GM23338 (cell line): ENCODE measurements at regions not wholly inside any gene's neighbourhood (a gene's known extent, or its start where the extent isn't known, plus 50 kb on each side); places are given as distances from the start of the nearest gene placed in this dataset.

Experiments
- ATAC-seq: fragments of 200-7000 bp; cut with Tn5 transposase; 3 replicates; pipeline ENCODE4 v1.9.1; 2020
- DNase-seq: peaks from one replicate; pipeline ENCODE4 v3.0.0-alpha.2; 2015; ENCODE audit warnings: low spot score
- H2AFZ ChIP-seq: fragments of 200-600 bp; sonication (generic); 2 replicates; pipeline ENCODE4 v1.8.0; 2016; ENCODE audit warnings: antibody characterized with exemption, mild to moderate bottlenecking, moderate library complexity
- H3F3A ChIP-seq: fragments of 200-600 bp; sonication (generic); replicated peaks from 2 replicates; pipeline ENCODE4 v1.8.0; 2017; ENCODE audit warnings: antibody characterized with exemption, mixed run types, low read depth
- H3K27ac ChIP-seq: fragments of 200-600 bp; sonication (generic); 2 replicates; pipeline ENCODE4 v1.6.1; 2016; ENCODE audit warnings: low read depth
- H3K27me3 ChIP-seq: fragments of 200-600 bp; sonication (generic); 2 replicates; pipeline ENCODE4 v1.8.0; 2016; ENCODE audit warnings: mild to moderate bottlenecking, mixed run types, moderate library complexity; ENCODE audit not compliant: insufficient read depth
- H3K36me3 ChIP-seq: fragments of 200-600 bp; sonication (generic); 2 replicates; pipeline ENCODE4 v1.8.0; 2016; ENCODE audit warnings: mild to moderate bottlenecking; ENCODE audit not compliant: insufficient read depth
- H3K4me1 ChIP-seq: fragments of 200-600 bp; sonication (generic); 2 replicates; pipeline ENCODE4 v1.8.0; 2016; ENCODE audit warnings: mild to moderate bottlenecking, moderate library complexity; ENCODE audit not compliant: insufficient read depth
- H3K4me2 ChIP-seq: fragments of 200-600 bp; sonication (generic); 2 replicates; pipeline ENCODE4 v1.7.1; 2017; ENCODE audit warnings: mixed run types
- H3K4me3 ChIP-seq: fragments of 200-600 bp; sonication (generic); 2 replicates; pipeline ENCODE4 v1.6.1; 2016; ENCODE audit warnings: mixed run types
- H3K79me2 ChIP-seq: fragments of 200-600 bp; sonication (generic); replicated peaks from 2 replicates; pipeline ENCODE4 v1.8.0; 2017; ENCODE audit warnings: mild to moderate bottlenecking; ENCODE audit not compliant: insufficient read depth
- H3K9me2 ChIP-seq: fragments of 200-600 bp; sonication (generic); 2 replicates; pipeline ENCODE4 v1.8.0; 2017; ENCODE audit not compliant: insufficient read depth
- H4K20me1 ChIP-seq: fragments of 200-600 bp; sonication (generic); replicated peaks from 2 replicates; pipeline ENCODE4 v1.8.0; 2017; ENCODE audit warnings: mild to moderate bottlenecking; ENCODE audit not compliant: insufficient read depth
- H3K27ac Mint-ChIP-seq: 2 replicates; pipeline ENCODE4 v1.8.0; 2020; ENCODE audit warnings: inconsistent platforms, mild to moderate bottlenecking, moderate library complexity, mixed read lengths
- H3K27me3 Mint-ChIP-seq: 3 replicates; pipeline ENCODE4 v1.8.0; 2022; ENCODE audit warnings: low read depth, mild to moderate bottlenecking, moderate library complexity, mixed read lengths, inconsistent platforms; ENCODE audit not compliant: insufficient read depth, poor library complexity
- H3K36me3 Mint-ChIP-seq: 3 replicates; pipeline ENCODE4 v1.8.0; 2021; ENCODE audit warnings: low read depth, mild to moderate bottlenecking, inconsistent platforms, moderate library complexity, mixed read lengths
- H3K4me1 Mint-ChIP-seq: 3 replicates; pipeline ENCODE4 v1.8.0; 2020; ENCODE audit warnings: mild to moderate bottlenecking, inconsistent platforms, mixed read lengths
- H3K4me3 Mint-ChIP-seq: 3 replicates; pipeline ENCODE4 v1.8.0; 2021; ENCODE audit warnings: moderate library complexity, mild to moderate bottlenecking, inconsistent platforms, mixed read lengths
- H3K9me3 Mint-ChIP-seq: 3 replicates; pipeline ENCODE4 v1.8.0; 2020; ENCODE audit warnings: moderate library complexity, mild to moderate bottlenecking, inconsistent platforms, mixed read lengths
- CREB1 ChIP-seq: fragments of 250-450 bp; sonication (Bioruptor Pico); IDR thresholded peaks from 2 replicates; pipeline ENCODE4 v1.5.0; 2020; ENCODE audit warnings: low read depth, mild to moderate bottlenecking, moderate library complexity
- CTCF ChIP-seq, 2 experiments: fragments of 200-600 bp in 1 of 2; sonication (generic) in 1 of 2; conservative IDR thresholded peaks; 2 replicates each; pipeline versions ENCODE4 v1.5.1 to v1.6.1; 2016 to 2017; ENCODE audit warnings: antibody characterized with exemption in 2 of 2, low read depth in 2 of 2, mild to moderate bottlenecking in 2 of 2, moderate library complexity in 1 of 2
- ETS1 ChIP-seq: IDR thresholded peaks from 2 replicates; pipeline ENCODE4 v1.6.1; 2016; ENCODE audit warnings: antibody characterized with exemption
- EZH2 ChIP-seq: fragments of 200-600 bp; sonication (generic); IDR thresholded peaks from one replicate; pipeline ENCODE4 v1.8.0; 2017; ENCODE audit warnings: antibody characterized with exemption, mild to moderate bottlenecking, low read depth; ENCODE audit not compliant: unreplicated experiment
- EZH2phosphoT487 ChIP-seq: fragments of 200-600 bp; sonication (generic); IDR thresholded peaks from one replicate; pipeline ENCODE4 v1.8.1; 2018; ENCODE audit warnings: antibody characterized with exemption; ENCODE audit not compliant: unreplicated experiment
- JUNB ChIP-seq: IDR thresholded peaks from one replicate; pipeline ENCODE4 v1.6.1; 2016; ENCODE audit warnings: antibody characterized with exemption; ENCODE audit not compliant: unreplicated experiment
- NANOG ChIP-seq: IDR thresholded peaks from 2 replicates; pipeline ENCODE4 v1.6.1; 2016; ENCODE audit warnings: antibody characterized with exemption, borderline replicate concordance
- POLR2AphosphoS5 ChIP-seq: IDR thresholded peaks from 2 replicates; pipeline ENCODE4 v1.6.1; 2016; ENCODE audit warnings: antibody characterized with exemption, low read depth
- REST ChIP-seq: IDR thresholded peaks from one replicate; pipeline ENCODE4 v1.6.1; 2018; ENCODE audit warnings: antibody characterized with exemption; ENCODE audit not compliant: unreplicated experiment
- STAT1 ChIP-seq: IDR thresholded peaks from one replicate; pipeline ENCODE4 v1.6.1; 2016; ENCODE audit warnings: antibody characterized with exemption; ENCODE audit not compliant: unreplicated experiment
- ZNF114 ChIP-seq: fragments of 250-450 bp; sonication (Bioruptor Pico); IDR thresholded peaks from 2 replicates; pipeline ENCODE4 v1.5.0; 2020; ENCODE audit warnings: mild to moderate bottlenecking, moderate library complexity
- ZNF331 ChIP-seq: fragments of 250-450 bp; sonication (Bioruptor Pico); IDR thresholded peaks from 2 replicates; pipeline ENCODE4 v1.5.0; 2020; ENCODE audit warnings: low read depth, mild to moderate bottlenecking, moderate library complexity
- ZNF462 ChIP-seq: fragments of 250-450 bp; sonication (Bioruptor Pico); IDR thresholded peaks from 2 replicates; pipeline ENCODE4 v1.5.0; 2020; ENCODE audit warnings: mild to moderate bottlenecking, moderate library complexity

GRCh38 chr6:151680846-151681432 is 126.5 kb upstream of the ESR1 start:
- peak overlapping the region; percentile 95 for H2AFZ ChIP-seq
- peaks cover 10% of the 10 kb centered on the region for H3K4me1 ChIP-seq
- no peak for TF ChIP-seq CTCF (conservative IDR thresholded peaks at IDR 0.05; ENCODE audit: low read depth in 2 of 2)
- TF ChIP-seq REST = no peak
- TF ChIP-seq EZH2 = no peak
- TF ChIP-seq NANOG = no peak
- TF ChIP-seq STAT1 = no peak
- no peak for TF ChIP-seq POLR2AphosphoS5
- no peak for TF ChIP-seq EZH2phosphoT487
- TF ChIP-seq ZNF114 (CRISPR knock-in tag) = no peak
- no peak for TF ChIP-seq CREB1 (CRISPR knock-in tag)
- no peak for TF ChIP-seq ZNF462 (CRISPR knock-in tag)
- TF ChIP-seq JUNB = no peak
- TF ChIP-seq ZNF331 (CRISPR knock-in tag) = no peak
- no peak for TF ChIP-seq ETS1
- Mint-ChIP-seq H3K27ac (no peak overlapping the region), H3K27me3 (no peaks in the 10 kb centered on the region), H3K36me3 (no peaks in the 10 kb centered on the region), H3K4me1 (peaks cover 14% of the 10 kb centered on the region), H3K9me3 (no peaks in the 10 kb centered on the region), H3K4me3 (no peak overlapping the region)
- H3K4me3 ChIP-seq = no peak overlapping the region
- peaks cover 12% of the 10 kb centered on the region; the same call in 1 of the 2 replicates for H3K9me2 ChIP-seq
- no peaks in the 10 kb centered on the region for H4K20me1 ChIP-seq
- no peak overlapping the region for H3K27ac ChIP-seq
- no peaks in the 10 kb centered on the region for H3K79me2 ChIP-seq
- no peak for ATAC-seq
- H3K4me2 ChIP-seq = no peak overlapping the region
- H3K27me3 ChIP-seq = no peaks in the 10 kb centered on the region
- DNase-seq = no peak
- no peaks in the 10 kb centered on the region for H3K36me3 ChIP-seq
- no peaks in the 10 kb centered on the region for H3F3A ChIP-seq
